HT-29 (cell line): ENCODE measurements at regions not wholly inside any gene's neighbourhood (a gene's known extent, or its start where the extent isn't known, plus 50 kb on each side); places are given as distances from the start of the nearest gene placed in this dataset.

Source experiments
- DNase-seq: peaks from one replicate; pipeline ENCODE4 v3.0.0-alpha.2; 2015; ENCODE audit warnings: low spot score

GRCh38 chr3:1953536-1953935 is 145.1 kb upstream of the CNTN4 start:
- DNase-seq, result no peak

DNA sequence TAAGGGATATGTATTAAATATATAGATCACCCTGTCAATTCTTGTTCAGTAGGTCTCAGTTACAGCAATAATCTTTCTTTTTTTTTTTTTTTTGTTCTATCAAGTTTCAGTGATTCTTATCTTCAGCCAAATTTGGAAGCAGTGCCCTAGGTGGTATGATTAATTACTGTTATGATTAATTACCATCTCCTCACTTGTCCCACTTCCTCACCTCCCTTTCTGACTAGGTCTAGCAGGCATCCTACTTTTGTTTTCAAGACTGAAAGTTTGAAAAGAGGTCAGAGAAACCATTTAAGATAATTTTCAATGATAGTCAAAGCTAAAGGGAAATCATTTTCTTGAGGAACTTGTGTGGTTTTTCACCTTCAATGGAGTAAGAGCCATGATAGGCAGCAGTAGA is 144.0 kb upstream of the CNTN4 start:
- DNase-seq, result no peak

DNA sequence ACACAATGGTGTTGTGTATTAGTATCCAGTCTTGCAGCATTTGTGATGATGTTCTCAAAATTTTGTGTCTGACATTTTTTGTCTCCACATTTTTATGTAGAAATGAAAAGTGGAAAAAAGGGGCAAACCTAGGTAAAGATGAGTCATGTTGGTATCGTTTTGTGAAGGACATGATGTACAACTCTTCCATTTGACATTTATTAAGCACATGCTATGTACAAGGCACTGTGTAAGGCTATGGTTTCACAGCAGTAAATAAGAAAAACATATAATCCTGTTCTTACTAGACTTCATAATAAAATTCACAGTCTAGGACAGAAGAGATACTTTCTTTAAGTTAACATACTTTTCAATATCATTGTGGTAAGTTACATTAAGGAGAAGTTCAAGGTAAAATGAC is 143.5 kb upstream of the CNTN4 start:
- no peak for DNase-seq

- no peak for DNase-seq
Measured at GRCh38 chr3:1955750-1956149, 142.9 kb upstream of the CNTN4 start.

DNA sequence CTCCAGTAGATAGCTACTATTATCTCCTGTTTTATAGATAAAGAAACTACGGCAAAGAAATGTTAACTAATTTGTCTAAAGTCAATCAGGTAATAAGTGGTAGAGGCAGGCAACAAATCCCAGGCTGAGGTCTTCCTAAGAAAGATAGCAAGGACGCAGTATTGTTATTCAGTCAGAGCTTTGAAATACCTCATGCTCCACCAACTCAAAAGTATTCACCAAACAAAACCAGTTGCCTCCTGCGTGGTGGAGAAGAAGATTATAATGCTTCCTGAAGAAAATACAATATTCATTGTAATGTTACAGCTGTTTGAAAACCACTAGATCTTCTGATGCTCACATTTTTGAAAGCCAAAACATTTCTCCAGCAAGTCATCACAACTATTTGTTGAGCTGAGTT is 138.2 kb upstream of the CNTN4 start:
- no peak for DNase-seq

- no peak for DNase-seq
Measured at GRCh38 chr3:1962396-1963088, 136.1 kb upstream of the CNTN4 start.

DNA sequence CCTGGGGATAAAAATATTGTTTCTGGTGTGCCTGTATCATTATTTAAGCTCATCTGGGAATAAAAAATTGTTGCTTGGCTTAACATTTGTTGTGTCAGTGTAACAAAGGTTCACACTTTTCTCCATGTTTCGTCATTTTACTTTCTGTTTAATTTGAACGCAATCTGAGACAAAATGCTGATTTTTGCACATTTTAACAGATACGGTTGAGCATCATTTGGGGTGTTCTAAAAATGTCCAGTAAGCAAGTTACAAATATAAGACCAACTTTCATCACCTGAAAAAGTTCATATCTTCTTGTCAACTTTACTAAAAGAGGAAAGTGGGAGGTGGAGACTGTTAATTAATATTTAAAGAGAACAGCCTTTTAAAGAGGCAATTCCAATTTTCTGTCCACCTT is 134.8 kb upstream of the CNTN4 start:
- DNase-seq, result no peak

- DNase-seq, result peak; percentile 3
Measured at GRCh38 chr3:1967525-1967924, 131.1 kb upstream of the CNTN4 start.

DNA sequence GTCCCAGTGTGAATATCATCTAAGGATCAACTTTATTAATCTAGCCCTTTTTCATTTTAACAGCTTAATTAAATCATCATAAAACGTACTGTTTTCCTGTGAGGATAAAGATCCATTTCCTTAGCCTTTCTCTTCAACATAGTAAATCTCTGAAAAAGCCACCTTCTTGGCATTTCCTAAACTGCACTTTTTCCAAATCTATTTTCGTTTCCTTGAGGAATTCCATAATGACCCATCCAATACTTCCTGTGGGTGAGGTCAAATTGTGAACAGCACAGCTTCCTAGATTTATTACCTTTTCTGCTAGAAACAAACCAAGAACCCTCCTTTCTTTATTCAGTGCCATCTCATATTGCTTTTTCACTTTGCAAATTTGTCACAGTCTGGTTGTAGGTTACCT is 129.4 kb upstream of the CNTN4 start:
- DNase-seq, result no peak

DNA sequence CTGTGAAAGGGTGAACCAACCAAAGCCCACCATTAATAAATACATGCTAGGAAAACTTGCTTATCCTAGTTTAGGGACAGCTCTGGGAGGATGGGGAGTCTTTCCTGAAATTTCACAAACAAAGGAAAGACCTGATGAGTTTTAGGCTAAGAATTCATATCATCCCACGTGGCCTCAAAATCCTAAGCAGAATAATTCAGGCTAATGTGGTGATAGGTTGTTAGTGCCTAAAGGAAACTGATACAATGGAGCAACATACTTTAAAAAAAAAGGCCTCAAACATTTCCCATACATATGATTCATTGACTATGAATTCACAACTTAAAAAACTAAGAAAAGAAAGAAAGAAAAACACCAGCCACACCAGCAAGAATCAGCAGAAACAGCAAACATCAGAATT is 126.9 kb upstream of the CNTN4 start:
- no peak for DNase-seq

GRCh38 chr3:1979961-1980615 is 118.6 kb upstream of the CNTN4 start:
- no peak for DNase-seq

GRCh38 chr3:1987980-1988379 is 110.7 kb upstream of the CNTN4 start:
- DNase-seq, result peak; percentile 34

DNA sequence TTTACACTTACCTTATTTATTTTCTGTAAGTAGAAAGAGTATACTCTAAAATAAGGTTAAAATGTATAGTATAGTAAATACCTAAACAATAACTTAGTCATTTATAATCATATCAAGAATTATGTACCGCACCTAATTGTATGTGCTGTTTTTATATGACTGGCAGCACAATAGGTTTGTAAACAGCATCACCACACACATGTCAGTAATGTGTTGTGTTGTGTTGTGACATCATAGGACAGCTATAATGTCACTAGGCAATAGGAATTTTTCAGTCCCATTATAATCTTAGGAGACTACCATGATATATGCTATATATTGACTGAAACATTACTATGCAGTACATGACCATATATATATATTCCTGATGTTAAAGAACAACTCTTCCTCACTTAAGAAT is 99.9 kb upstream of the CNTN4 start:
- DNase-seq, result no peak

- no peak for DNase-seq
Measured at GRCh38 chr3:2001306-2002108, 97.2 kb upstream of the CNTN4 start.

DNA sequence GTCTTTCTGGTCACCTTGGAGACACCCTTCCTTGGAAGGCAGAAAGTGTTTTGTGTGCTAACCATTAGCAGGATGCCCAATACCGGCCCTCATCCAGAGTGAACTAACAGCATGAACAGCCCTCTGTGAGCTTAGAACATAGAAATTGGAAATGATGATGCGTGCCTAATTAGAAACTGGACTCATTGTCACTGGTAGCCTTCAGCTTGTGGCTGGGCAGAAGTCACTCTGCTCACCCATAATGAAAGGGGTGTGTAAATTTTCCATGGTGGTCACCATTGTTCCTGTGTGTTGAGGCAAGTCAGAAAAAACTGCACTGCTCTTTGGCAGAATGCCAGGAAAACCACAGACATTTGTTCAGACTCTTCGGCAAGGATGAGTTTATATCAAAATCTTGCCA is 74.7 kb upstream of the CNTN4 start:
- DNase-seq, result no peak

DNA sequence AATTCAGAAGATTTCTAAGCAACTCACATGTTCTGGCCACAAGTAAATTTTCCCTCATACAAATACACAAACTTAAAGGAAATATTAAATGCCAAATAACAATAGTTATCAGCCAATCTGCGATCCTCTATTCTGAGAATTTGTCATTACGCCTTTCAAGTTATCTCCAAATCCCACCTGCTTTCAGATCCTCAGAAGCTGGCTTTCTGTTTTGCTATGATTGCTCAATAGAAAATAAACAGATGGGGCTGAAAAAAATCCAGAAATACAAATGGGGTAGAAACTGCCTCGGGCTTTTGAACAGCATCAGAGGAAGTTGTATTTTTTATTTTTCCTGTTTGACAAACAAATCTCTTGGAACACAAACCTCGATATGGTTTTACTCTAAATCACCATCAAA is 74.0 kb upstream of the CNTN4 start:
- DNase-seq, result no peak

GRCh38 chr3:2029559-2029958 is 69.1 kb upstream of the CNTN4 start:
- no peak for DNase-seq

DNA sequence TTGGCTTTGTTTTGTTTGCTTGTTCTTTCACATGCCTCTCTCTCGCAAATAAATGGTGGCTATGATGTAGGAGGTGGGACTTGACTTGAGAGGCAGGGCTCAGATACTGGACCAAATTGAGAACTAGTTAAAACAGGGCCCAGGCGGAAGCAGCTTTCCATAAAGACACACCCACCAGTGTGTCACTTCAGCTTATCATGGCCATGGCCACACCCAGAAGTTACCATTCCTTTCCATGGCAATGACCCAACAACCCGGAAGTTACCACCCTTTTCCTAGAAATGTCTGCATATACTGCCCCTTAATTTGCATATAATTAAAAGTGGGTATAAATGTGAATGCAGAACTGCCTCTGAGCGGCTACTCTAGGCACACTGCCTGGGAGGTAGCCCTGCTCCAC is 62.6 kb upstream of the CNTN4 start:
- no peak for DNase-seq

DNA sequence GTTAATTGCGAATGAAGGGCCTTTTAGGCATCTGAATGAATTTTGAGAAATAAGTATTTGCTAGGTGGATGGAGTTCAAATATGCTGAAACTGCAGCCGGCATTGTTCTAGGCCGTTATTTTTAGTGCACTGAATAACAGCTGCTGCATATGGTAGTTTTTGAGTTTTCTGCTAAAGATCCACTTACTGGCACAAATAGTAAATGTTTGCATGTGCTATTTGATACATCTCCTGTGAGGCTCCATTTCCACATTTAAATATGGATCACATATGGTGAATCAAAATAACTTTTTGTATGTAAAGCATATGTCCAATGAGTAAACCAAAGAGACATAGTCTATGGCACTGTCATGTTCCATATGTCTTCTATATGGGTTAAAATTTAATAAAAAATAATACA is 56.7 kb upstream of the CNTN4 start:
- no peak for DNase-seq
